ENCODE measurements at regions not wholly inside any gene's neighbourhood (a gene's known extent, or its start where the extent isn't known, plus 50 kb on each side); places are given as distances from the start of the nearest gene placed in this dataset.

DNA sequence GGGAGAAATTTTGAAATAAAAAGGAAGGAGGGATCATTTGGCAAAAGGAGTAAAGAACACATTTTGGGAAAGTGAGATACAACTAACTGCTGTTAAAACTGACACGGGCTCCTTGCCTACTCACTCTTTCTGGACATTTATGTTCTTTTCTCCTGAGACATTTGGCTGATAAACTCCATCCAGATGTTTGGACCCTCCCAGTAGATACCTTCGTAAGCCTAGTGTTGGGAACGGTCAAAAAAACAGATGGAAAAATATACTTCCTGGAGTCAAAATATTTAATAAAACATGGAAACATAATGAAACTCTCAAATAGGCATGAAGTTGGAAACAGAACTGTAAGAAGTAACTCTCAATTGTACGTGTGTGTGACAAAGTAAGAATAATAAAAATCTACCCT lies 360.1 kb upstream of the RIOK2 start:
- no peak for DNase-seq

DNA sequence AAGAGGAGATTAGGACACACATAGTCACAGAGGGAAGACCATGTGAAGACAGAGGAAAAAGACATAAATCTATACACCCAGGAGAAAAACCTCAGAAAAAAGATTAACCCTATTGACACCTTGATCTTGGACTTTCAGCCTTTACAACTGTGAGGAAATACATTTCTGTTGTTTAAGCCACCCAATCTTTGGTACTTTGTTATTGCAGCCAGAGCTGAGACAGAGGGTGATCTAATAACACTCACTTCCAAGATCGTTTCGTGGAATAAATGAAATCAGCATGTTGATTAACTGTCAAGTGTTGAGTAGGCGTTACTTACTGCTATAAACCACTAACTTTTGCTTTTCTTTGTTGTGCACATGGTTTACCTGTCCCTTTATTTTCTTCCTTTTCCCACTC lies 361.2 kb upstream of the RIOK2 start:
- DNase-seq = no peak

DNA sequence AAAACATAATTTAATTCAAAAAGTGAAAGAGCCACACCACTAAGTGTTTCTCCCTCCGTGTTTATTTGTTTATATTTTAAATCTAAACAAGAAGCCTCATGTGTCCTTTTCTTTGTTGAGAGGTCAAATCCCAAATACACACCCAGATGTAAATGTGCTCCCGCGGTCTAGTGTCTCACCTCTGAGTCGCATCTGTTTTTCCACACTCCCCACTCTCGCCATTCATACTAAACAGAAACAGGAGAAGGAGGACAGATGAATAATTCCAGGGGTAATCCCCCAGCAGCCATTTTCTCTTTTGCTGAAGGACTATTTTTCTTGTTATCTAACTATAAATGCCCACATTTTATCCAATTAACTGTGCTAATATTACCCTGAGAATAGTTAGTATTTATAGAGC lies 361.6 kb upstream of the RIOK2 start:
- DNase-seq = no peak

DNA sequence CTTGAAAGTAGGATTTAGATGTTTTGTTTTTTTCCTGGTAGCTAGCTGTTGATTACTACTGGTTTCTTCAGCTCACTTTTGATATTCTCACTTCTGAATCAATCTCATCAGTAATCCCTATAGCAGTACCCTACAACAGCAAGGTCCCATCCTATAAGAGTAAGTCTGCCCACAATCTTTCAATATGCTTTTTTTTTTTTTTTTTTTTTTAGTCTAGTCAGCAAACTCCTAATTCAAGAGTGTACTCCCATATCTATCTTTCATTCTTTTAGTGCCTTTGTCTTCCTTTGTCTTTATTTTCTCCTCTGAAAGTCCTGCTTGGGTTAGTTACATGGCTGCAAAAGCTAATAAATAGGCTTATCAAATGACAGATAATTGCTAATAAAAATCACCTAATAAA lies 362.4 kb upstream of the RIOK2 start:
- DNase-seq = no peak

DNA sequence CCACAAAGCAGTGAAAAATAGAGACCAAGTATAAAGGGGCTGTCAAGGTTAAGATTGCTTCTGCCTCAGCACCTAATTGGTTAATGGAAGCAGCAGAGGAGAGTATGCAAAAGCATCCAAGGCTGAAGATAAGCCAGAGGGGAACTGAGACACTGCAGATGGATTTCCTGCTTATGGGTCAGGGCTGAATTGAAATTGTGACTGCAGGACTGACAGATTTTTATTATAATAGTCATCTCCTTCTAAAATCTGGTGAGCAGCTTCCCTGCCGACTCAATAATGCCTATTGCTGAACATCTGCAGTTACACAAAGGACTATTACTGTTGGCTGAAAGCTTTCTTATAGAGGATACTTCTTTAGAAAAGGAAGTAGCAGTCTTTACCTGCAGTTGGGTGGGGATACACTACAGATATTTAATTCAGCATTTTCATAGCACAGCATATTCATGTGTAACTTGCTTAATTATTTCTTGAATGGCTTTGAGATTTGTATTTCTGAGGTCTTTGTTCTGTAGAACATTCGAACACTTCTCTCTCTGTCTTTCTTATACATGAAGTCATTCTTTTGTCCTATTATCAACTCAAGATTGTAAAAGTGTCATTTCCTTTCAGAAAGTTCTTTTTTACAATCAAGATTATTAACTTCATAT lies 363.0 kb upstream of the RIOK2 start:
- DNase-seq = no peak

DNA sequence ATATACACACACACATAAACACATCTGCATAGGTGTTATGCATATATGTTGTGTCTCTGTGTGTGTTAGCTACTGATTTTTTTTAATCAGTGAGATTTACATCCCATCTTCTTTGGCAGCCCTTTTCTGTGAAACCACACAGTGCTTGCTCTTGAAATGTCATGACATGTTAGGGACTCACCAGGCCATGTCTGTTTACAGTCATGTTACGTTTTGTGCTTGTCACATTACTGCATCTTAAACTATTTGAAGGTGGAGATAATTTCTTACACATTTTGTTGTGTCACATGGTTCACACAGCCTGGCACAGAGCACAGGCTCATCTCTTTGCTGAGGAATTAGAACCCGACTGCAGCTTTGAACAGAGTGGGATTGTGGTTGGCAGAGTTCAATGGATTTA lies 364.4 kb upstream of the RIOK2 start:
- no peak for DNase-seq

DNA sequence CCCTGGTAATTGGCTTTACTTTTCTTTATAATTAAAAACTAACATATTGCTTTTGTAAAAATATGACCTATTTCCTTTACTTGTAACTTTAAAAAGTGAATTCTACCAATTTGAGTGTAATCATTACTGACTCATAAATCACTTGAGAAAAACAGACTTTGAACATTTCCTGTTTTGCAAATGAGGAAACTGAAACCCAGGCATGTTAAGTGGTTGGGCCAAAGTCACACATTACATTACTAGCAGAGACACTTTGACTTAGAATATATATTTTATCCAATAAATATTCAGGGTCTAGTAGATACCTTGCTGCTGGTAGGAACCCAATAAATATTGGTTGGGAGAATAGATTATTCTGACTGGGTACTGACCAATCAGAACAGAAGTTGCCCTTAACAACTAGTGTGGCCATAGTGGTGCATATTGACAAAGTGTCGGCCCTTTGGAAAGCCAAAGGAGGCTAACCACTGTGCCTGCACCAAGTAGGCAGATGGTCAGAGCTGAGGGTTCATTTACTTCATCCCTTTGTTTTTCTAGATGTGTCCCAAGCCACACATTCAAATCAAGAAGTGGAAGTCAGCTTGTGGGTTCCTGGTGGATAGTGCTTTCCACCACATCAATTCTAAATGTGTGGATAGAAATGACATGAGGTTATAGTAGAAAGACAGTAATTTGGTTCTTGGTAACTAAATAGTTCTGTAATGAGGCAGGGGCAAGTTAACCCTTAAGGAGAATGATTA lies 365.1 kb upstream of the RIOK2 start:
- no peak for DNase-seq

DNA sequence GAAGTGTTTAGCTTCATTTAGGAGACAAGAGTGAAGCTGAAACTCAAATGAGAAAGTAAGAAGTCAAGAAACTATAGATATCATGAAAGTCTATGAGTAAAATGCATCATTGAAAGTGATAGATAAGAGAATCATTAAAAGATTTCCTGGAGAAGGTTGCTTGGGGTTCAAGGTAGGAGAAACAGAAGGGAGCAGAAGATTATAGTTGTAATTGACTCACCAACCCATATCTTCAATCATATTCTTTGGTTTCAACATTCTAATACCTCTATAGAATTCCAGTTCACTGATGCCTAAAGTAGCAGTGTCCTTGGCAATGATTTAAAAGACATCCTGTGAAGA lies 365.7 kb upstream of the RIOK2 start:
- no peak for DNase-seq

DNA sequence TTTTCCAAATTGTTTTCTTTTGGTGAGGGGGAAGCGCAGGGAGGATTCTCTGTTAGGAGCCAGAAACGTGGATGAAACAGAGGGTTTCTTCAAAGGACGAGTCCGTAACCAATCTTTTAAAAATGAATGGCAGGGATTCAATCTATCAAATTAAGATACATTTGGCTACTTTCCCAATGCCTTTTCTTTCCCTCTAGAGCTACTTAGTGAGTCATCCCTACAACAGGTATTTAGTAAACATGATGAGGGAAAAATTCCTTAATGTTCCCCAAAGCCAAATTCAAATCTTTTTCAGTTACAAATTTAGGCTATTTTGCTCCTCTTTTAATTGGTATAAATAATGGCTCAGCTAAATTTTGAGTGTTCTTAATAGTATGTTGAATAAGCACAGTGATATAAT lies 366.4 kb upstream of the RIOK2 start:
- DNase-seq = no peak

DNA sequence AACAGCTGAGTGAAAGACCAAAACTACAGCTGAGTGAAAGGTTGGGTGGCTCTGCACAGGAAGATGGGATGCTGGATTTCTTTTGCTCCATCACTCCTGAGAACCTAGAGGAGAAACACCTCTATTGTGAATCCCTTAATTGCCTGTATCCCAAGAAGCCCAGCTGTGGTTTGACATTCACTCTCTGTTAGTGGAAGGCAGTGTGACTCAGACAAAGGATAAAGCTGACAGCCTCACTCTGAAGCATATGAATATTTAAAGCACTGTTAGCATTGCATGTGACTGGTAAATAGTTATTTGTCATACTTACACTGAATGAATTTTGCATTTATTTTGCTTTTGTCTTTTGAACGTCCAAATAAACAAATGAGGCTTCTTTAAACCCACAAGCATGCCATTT lies 367.1 kb upstream of the RIOK2 start:
- DNase-seq = peak in 3 of 58 donors; percentile 4 to 43 (median 5)

DNA sequence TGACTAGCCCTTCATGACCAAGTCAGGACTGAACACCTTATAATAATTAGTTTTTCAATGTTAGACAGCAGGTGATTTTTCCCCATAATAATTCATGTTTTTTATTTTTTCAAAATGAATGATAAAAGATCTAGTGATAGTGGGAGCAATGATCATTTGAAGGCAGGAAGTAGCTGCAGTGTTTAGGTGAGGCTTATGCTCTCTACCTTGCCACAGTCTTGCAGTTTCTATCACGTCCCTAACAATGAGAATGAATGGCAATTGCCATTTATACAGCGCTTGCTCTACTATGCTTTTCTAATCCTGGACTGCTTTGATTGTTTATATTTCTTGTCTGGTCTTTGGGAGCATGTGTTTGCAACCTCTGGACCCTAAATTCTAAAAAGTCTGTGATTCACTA lies 367.8 kb upstream of the RIOK2 start:
- DNase-seq = no peak

DNA sequence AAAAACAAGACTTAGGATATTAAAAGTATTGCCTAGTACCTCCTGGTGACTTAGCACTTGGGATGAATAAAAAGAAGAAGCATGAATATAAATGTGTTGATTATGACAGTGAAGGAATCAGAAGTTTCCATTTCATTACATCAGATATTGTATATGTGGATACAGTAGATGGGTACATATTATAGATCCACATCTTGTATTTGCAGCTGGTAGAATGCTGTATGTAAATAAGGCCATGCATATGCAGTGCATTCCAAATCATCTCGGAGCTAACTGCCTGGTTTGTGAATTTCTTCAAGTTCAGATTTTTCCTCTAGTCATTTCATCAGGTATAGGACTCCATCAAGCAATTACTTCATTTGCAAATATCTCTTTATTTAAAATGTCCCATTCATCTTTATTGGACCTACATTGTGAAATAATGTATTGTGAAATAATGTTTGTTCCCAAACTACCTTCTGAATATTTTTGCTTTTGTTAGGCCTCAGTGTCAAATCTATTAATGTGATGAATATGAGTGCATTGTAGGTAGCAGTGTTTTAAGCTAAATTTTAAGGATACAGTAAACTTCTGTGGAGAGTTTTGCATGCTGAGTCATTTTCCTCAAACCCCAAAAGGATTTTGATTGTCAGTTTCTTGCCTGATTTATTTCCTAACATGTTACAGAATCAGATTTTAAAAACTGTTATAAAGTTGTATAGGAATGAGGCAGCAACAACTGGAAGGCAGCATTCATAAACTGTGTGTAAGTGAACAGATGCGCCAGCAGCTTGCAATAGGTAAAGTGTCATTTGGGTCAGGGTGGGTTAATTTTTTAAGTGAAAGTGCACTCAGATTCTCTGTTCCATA lies 370.8 kb upstream of the RIOK2 start:
- no peak for DNase-seq

DNA sequence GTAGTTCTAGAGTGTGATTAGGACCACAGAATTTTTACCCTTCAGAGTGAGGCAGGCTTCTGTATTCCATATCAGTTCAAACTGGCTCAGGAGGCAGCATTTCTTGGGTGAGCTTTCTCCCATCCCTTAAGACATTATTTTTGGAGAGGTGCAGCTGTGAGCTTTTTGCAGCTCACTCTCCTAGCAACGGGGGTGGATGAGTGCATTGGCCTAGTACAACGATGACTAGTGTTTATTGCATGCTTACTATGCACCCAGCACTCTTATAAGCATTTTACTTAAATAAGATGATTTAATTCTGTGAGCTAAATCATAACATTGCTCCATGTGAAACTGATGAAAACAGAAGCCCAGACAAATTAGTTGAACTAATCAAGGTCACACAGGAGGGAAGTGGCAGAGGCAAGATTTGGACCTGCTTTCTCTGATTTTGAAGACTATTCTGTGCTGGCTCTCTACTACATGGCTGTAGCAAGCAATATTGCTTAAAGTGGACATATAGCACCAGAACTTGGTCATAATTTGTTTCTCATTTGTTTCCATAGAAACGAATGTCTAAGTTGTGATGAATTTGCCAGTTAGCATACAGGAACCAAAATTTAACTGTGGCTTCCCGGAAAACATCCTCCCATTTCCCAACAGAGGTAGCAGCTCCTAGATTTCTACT lies 372.1 kb upstream of the RIOK2 start:
- peak in 31 of 58 donors; percentile 2 to 77 (median 15) for DNase-seq

DNA sequence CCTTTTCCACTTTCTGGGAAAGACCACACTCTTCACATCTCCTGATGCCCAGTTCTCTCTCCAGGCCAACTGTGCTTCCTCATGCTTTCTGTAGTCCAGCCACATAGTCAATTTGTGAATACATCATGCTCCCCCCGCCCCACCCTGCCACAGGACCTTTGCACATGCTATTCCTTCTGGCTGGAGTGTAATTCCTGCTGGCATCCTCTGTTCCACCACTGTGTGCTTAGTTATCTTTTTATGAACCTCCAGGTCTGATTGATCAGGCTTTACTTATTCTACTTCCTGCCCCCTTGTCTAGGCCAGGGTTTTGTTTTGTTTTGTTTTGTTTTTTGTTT lies 372.6 kb upstream of the RIOK2 start:
- no peak for DNase-seq

DNA sequence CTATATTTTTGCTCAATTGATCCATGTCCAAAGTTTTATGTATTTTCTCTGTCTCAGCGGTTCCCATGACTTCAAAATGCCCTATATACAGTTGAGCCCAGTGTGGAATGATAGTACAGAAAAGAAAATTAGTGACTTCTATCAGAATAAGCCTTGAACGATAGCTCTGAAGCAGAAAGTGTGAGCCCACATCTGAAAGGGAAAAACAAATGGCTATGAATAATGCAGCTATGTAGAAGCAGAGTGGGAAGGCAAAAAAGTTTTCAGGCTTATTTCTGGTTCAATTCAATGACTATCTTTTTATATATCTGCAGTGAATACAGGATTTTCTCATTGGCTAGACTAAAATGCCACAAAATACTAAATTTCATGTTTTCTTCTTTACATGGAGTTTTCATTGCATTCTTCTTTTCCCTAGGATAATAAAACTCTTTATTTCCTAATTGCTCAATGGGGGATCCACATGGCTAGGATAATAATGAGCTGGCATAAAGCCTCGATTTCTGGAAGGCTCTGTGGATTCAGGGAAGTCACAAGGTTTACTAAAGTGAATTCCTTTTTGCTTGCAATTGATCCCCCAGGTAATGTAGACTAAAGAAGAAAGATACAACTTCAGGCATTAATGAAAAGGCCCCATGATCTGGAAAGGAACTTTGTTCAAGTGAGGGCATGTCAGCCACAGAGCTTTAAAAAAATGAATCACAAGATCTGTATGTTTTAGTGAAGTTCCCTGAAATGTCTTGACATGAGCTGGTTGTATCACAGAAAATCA lies 377.0 kb upstream of the RIOK2 start:
- DNase-seq = peak in 4 of 58 donors; percentile 1 to 40 (median 25)

DNA sequence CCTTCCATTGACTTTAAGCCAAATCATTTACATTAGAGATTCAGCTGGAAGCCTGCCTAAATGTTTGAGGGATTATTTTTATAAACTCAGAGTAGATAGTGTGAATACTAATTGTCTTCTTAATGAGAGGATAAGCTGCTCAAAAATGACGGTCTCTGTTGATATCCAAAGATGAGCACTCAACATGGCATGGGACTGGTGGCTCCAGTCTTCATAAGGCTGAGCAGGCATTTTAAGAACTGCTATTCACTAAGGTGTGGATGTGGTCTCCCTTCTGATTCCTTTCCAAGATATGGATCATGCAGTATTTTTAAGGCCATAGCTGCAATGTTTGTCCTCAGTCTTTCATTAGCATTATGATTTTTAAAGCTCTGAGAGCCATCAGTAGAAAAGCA lies 377.5 kb upstream of the RIOK2 start:
- no peak for DNase-seq

DNA sequence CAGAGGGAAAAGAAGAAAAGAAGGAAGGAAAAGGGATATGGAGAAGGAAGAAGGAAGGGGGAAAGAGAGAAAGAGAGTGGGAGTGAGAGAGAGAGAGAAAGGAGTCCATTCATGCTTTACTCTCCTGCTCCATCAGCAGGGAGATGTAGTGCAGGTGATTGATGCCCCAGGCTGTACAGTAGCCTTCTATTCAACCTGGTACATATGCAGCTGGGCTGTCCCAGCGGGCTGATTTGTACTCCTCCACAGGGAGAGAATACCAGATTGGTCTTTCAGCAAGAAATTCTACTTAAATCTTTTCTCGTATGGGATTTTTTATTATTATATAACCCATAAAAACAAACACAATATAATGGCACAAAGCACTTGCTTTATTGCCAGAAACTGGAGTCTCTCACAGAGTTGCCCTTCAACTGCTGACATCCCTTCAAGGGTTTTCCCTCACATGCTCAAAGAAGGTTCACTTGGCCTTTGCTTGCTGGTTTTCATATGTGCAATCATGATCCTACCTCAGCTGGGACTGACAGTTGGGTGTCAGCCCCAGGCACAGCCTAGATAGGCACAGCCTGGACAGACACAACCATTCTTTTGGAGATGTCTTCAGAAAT lies 380.1 kb upstream of the RIOK2 start:
- DNase-seq = no peak

DNA sequence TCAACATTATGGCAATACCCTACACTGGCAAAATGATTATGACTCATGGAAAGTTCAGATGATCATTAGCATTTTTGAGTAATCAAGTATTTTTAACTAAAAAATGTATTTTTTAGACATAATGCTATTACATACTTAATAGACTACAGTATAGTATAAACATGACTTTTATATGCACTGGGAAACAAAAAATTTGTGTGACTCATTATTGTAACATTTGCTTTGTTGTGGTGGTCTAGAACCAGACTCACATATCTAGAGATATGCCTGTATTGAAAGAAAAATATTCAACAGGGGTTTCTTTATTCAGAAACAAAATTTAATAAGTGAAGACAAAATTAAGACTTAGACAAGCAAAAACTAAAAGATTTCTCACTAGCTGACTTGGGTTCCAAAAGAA lies 385.3 kb upstream of the RIOK2 start:
- DNase-seq = no peak

DNA sequence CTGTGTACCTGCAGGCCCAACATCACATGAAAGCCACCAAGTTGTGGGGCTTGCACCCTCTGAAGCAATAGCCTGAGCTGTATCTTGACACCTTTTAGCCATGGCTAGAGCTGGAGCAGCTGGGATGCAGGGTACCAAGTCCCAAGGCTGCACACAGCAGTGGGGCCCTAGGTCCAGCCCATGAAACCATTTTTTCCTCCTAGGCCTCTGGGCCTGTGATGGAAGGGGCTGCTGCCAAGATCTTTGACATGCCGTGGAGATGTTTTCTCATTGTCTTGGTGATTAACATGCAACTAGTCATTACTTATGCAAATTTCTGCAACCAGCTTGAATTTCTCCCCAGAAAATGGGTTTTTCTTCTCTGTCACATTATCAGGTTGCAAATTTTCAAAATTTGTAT lies 387.2 kb upstream of the RIOK2 start:
- no peak for DNase-seq

DNA sequence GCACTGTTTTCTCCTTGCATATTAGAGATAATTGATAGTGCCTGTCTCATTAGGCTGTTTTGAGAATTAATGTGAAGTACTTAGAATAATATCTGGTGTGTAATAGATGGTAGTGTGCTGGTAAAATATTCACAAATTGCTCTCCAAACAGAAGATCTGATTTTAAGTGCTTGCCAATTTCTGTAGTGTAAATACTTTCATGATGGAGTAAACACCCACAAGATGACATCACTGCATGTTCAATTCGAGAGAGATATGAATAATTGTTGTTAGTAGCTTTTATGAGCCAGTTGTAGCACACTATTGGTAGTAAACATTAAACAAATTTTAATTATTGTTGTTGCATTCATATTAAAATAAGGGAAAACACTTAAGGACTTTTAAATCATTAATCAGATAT lies 392.3 kb upstream of the RIOK2 start:
- DNase-seq = no peak

DNA sequence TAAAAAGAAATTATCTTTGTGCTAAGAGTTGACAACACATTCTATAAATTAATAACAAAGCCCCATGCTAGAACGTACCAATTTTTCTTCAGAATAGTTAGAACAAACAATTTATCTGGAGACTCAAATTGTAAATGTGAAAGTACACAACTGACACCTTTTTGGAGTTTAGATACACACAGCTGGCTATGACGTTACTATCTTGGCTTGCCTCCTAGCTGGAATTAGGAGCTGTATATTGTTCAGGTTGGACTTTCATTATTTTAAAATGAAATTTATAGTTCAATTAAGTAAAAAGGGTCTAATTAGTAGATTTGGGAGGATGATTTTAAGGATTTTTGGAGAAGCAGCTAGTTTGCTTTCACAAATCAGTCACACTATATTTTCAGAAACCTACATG lies 393.9 kb upstream of the RIOK2 start:
- no peak for DNase-seq
